Endothelial cell of umbilical vein (primary cell): ENCODE measurements at regions not wholly inside any gene's neighbourhood (a gene's known extent, or its start where the extent isn't known, plus 50 kb on each side); places are given as distances from the start of the nearest gene placed in this dataset.

Source experiments
- BruUV-seq: library from RNA; stranded (reverse); fragments of 400-500 nt; replicated peaks from 2 replicates; lab custom pipeline; 2021; lab: Mats Ljungman, UMichigan
- CTCF ChIA-PET: fragments of 300-600, 350-600 bp; sonication (Branson Sonifier 250); formaldehyde crosslinking; loops from one replicate; lab custom pipeline; 2021; ENCODE audit warnings: antibody characterized with exemption, inconsistent platforms; lab: Charles Lee
- POLR2A ChIA-PET: fragments of 300-600, 350-600 bp; sonication (Branson Sonifier 250); formaldehyde crosslinking; loops from one replicate; lab custom pipeline; 2021; ENCODE audit warnings: antibody characterized with exemption, inconsistent platforms; lab: Charles Lee
- DNase-seq: peaks from one replicate; pipeline ENCODE4 v3.0.0-alpha.2; 2011; ENCODE audit warnings: low read depth, low spot score
- FAIRE-seq: peaks from 2 replicates; lab custom pipeline; 2011; peaks lifted over from hg19 to GRCh38; lab: Jason Lieb, UNC
- H2AFZ ChIP-seq: 2 replicates; pipeline ENCODE4 v1.6.0; 2012; ENCODE audit warnings: low read depth, low read length, control low read depth, inconsistent platforms
- H3K27ac ChIP-seq: 2 replicates; pipeline ENCODE4 v1.5.1; 2011; ENCODE audit warnings: low read depth, mild to moderate bottlenecking, control low read depth, low read length, moderate library complexity; ENCODE audit not compliant: insufficient read depth
- H3K27me3 ChIP-seq, 2 experiments: 2 replicates each; pipeline versions ENCODE4 v1.6.0 to v1.6.1; 2011; ENCODE audit warnings: low read length in 2 of 2, mixed read lengths in 1 of 2; ENCODE audit not compliant: control insufficient read depth in 2 of 2, insufficient read depth in 2 of 2
- H3K36me3 ChIP-seq, 2 experiments: 2 replicates in 1 of 2; 3 replicates in 1 of 2; pipeline ENCODE4 v1.5.1; 2011; ENCODE audit warnings: low read length in 2 of 2, mild to moderate bottlenecking in 1 of 2, moderate library complexity in 1 of 2; ENCODE audit not compliant: control insufficient read depth in 2 of 2, insufficient read depth in 2 of 2; ENCODE audit errors: extremely low read depth in 1 of 2
- H3K4me1 ChIP-seq: 3 replicates; pipeline ENCODE4 v1.5.1; 2011; ENCODE audit warnings: mild to moderate bottlenecking, low read length; ENCODE audit not compliant: control insufficient read depth, insufficient read depth; ENCODE audit errors: extremely low read depth
- H3K4me2 ChIP-seq: 2 replicates; pipeline ENCODE4 v1.6.1; 2011; ENCODE audit warnings: low read length, control low read depth, mixed read lengths; ENCODE audit not compliant: insufficient read depth
- H3K4me3 ChIP-seq, 3 experiments: fragments of 200-600 bp in 1 of 3; sonication (generic), shearing (Covaris generic) in 1 of 3; replicated peaks in 1 of 3; 2 replicates each; pipeline ENCODE4 v1.5.1; 2011 to 2016; ENCODE audit warnings: control low read depth in 3 of 3, low read length in 3 of 3, mild to moderate bottlenecking in 2 of 3, inconsistent platforms in 1 of 3, low read depth in 1 of 3, moderate library complexity in 1 of 3; ENCODE audit not compliant: insufficient read depth in 1 of 3
- H3K79me2 ChIP-seq: 2 replicates; pipeline ENCODE4 v1.6.0; 2012; ENCODE audit warnings: low read length, inconsistent platforms; ENCODE audit not compliant: control insufficient read depth, insufficient read depth
- H3K9ac ChIP-seq: replicated peaks from 2 replicates; pipeline ENCODE3; 2011; ENCODE audit warnings: low read length, control low read depth; ENCODE audit not compliant: insufficient read depth; ENCODE audit errors: extremely low read depth
- H3K9me1 ChIP-seq: replicated peaks from 3 replicates; pipeline ENCODE4 v1.6.0; 2011; ENCODE audit warnings: mild to moderate bottlenecking, low read length; ENCODE audit not compliant: control insufficient read depth, insufficient read depth; ENCODE audit errors: extremely low read depth
- H3K9me3 ChIP-seq: replicated peaks from 2 replicates; pipeline ENCODE4 v1.5.1; 2012; ENCODE audit warnings: low read length, inconsistent platforms; ENCODE audit not compliant: control insufficient read depth, insufficient read depth
- H4K20me1 ChIP-seq: replicated peaks from 2 replicates; pipeline ENCODE3; 2011; ENCODE audit warnings: mild to moderate bottlenecking, low read length; ENCODE audit not compliant: control insufficient read depth, insufficient read depth; ENCODE audit errors: extremely low read depth
- CTCF ChIP-seq, 2 donors: IDR thresholded peaks; 1 replicate in 1 of 2; 2 replicates in 1 of 2; pipeline ENCODE4 v1.5.1; 2011; ENCODE audit warnings: low read length in 2 of 2, mild to moderate bottlenecking in 2 of 2, moderate library complexity in 2 of 2, control low read depth in 1 of 2, inconsistent platforms in 1 of 2, low read depth in 1 of 2; ENCODE audit not compliant: insufficient read depth in 1 of 2; ENCODE audit errors: extremely low read depth in 1 of 2
- EZH2 ChIP-seq: IDR thresholded peaks from 2 replicates; pipeline ENCODE4 v1.6.1; 2012; ENCODE audit warnings: borderline replicate concordance, low read depth, mild to moderate bottlenecking, moderate library complexity, low read length, inconsistent platforms; ENCODE audit not compliant: severe bottlenecking
- FOS ChIP-seq: IDR thresholded peaks from 2 replicates; pipeline ENCODE4 v1.6.1; 2011; ENCODE audit warnings: mild to moderate bottlenecking, low read length, moderate library complexity, borderline replicate concordance; ENCODE audit not compliant: insufficient read depth
- GATA2 ChIP-seq: IDR thresholded peaks from 2 replicates; pipeline ENCODE4 v1.7.0; 2011; ENCODE audit warnings: low read depth, mild to moderate bottlenecking, moderate library complexity, mixed read lengths, low read length; ENCODE audit not compliant: insufficient read length, insufficient read depth
- JUN ChIP-seq: IDR thresholded peaks from 2 replicates; pipeline ENCODE4 v1.6.1; 2011; ENCODE audit warnings: borderline replicate concordance, low read depth; ENCODE audit not compliant: insufficient read length, insufficient read depth
- MAX ChIP-seq: IDR thresholded peaks from 2 replicates; pipeline ENCODE4 v1.6.1; 2011; ENCODE audit not compliant: insufficient read depth, insufficient read length
- MYC ChIP-seq: IDR thresholded peaks from one replicate; pipeline ENCODE4 v1.6.1; 2011; ENCODE audit warnings: mild to moderate bottlenecking, low read depth, low read length
- POLR2A ChIP-seq: IDR thresholded peaks from 2 replicates; pipeline ENCODE4 v1.6.1; 2012; ENCODE audit warnings: low read depth, mild to moderate bottlenecking, control low read depth, low read length
- POLR2AphosphoS5 ChIP-seq: IDR thresholded peaks from 2 replicates; pipeline ENCODE4 v1.6.1; 2012; ENCODE audit warnings: low read depth, mild to moderate bottlenecking, control low read depth, low read length, moderate library complexity; ENCODE audit not compliant: insufficient read depth
- dilution Hi-C: fragments of 300-500 bp; cut with MboI; formaldehyde crosslinking; loops from one replicate; pipeline ENCODE4 v1.15.0; 2019; ENCODE audit warnings: low sequenced_read_pairs; ENCODE audit not compliant: extremely low pct_ligation_motif_present
- intact Hi-C: fragments of 100-400 bp; cut with micrococcal nuclease; formaldehyde crosslinking; loops from one replicate; pipeline ENCODE4 v1.10.0; 2022

- no peaks in the 10 kb centered on the region for H3K9me3 ChIP-seq
- H4K20me1 ChIP-seq: no peaks in the 10 kb centered on the region
- dilution Hi-C loops (no loop called here), intact Hi-C loops (no loop called here)
- H3K4me1 ChIP-seq: peaks cover 7% of the 10 kb centered on the region
- no peaks in the 10 kb centered on the region for H3K79me2 ChIP-seq
- no peaks in the 10 kb centered on the region for H3K27me3 ChIP-seq
- H2AFZ ChIP-seq: no peak overlapping the region
- no peaks in the 10 kb centered on the region for H3K36me3 ChIP-seq
- H3K4me2 ChIP-seq: no peak overlapping the region
- no TSS peak for BruUV-seq
- DNase-seq (no peak), FAIRE-seq (no peak)
- ChIA-PET POLR2A (no interaction called here), CTCF (interaction anchor here (0.7 to 1.4 kb wide), 4 partner anchors 30 to 250 kb away, joined by 3 read pairs; no protein-coding TSS in a partner anchor)
- no peak overlapping the region for H3K27ac ChIP-seq
- H3K4me3 ChIP-seq: no peak overlapping the region
- no peak overlapping the region for H3K9ac ChIP-seq
- no peak for TF ChIP-seq MYC
- no peak for TF ChIP-seq FOS
- no peak for TF ChIP-seq CTCF (IDR thresholded peaks at IDR 0.05; ENCODE audit: extremely low read depth in 1 of 2, insufficient read depth in 1 of 2, low read depth in 1 of 2, low read length in 2 of 2)
- TF ChIP-seq JUN: no peak
- TF ChIP-seq EZH2: no peak
- TF ChIP-seq POLR2AphosphoS5: no peak
- no peak for TF ChIP-seq POLR2A
- no peak for TF ChIP-seq GATA2
- no peak for TF ChIP-seq MAX
- H3K9me1 ChIP-seq: no peaks in the 10 kb centered on the region
Measured at GRCh38 chr6:2384528-2384927, 139.1 kb upstream of the GMDS start.
